ENCODE measurements at regions not wholly inside any gene's neighbourhood (a gene's known extent, or its start where the extent isn't known, plus 50 kb on each side); places are given as distances from the start of the nearest gene placed in this dataset.

- Mint-ChIP-seq H3K4me1 (no peaks in the 10 kb centered on the region), H3K9me3 (no peaks in the 10 kb centered on the region), H3K36me3 (no peaks in the 10 kb centered on the region), H3K27ac (no peak overlapping the region), H3K27me3 (ENCODE audit: low read depth in 2 of 2) (no peaks in the 10 kb centered on the region), H3K4me3 (no peak overlapping the region)
- Histone ChIP-seq H3K4me1 (ENCODE audit: control insufficient read depth, insufficient read depth, low read length) (no peaks in the 10 kb centered on the region), H3K4me3 (ENCODE audit: low read length) (no peak overlapping the region), H3K27ac (ENCODE audit: low read length) (no peak overlapping the region), H3K36me3 (ENCODE audit: control insufficient read depth, insufficient read depth, low read length) (no peaks in the 10 kb centered on the region), H3K9me3 (ENCODE audit: control insufficient read depth, insufficient read depth, low read length) (peaks cover 3% of the 10 kb centered on the region), H3K27me3 (ENCODE audit: control insufficient read depth, insufficient read depth, low read length) (no peaks in the 10 kb centered on the region)
- intact Hi-C loops (cut with micrococcal nuclease), result no loop called here
- whole genome bisulfite sequencing (ENCODE audit: insufficient coverage), result 93% methylated on average over 3 of the region's 3 CpGs
- ATAC-seq (no peak), DNase-seq (no peak)
- TF ChIP-seq, protein P1, sequence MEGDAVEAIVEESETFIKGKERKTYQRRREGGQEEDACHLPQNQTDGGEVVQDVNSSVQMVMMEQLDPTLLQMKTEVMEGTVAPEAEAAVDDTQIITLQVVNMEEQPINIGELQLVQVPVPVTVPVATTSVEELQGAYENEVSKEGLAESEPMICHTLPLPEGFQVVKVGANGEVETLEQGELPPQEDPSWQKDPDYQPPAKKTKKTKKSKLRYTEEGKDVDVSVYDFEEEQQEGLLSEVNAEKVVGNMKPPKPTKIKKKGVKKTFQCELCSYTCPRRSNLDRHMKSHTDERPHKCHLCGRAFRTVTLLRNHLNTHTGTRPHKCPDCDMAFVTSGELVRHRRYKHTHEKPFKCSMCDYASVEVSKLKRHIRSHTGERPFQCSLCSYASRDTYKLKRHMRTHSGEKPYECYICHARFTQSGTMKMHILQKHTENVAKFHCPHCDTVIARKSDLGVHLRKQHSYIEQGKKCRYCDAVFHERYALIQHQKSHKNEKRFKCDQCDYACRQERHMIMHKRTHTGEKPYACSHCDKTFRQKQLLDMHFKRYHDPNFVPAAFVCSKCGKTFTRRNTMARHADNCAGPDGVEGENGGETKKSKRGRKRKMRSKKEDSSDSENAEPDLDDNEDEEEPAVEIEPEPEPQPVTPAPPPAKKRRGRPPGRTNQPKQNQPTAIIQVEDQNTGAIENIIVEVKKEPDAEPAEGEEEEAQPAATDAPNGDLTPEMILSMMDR (IDR thresholded peaks at IDR 0.05), result no peak
Observed at GRCh38 chr20:19821606-19822005, 63.5 kb downstream of the RIN2 start.

GRCh38 chr20:19823216-19823615 is 65.2 kb downstream of the RIN2 start:
- Mint-ChIP-seq H3K27ac (no peak overlapping the region), H3K36me3 (no peaks in the 10 kb centered on the region)
- 86% methylated on average over 4 of the region's 5 CpGs for WGBS (ENCODE audit: insufficient coverage)

DNA sequence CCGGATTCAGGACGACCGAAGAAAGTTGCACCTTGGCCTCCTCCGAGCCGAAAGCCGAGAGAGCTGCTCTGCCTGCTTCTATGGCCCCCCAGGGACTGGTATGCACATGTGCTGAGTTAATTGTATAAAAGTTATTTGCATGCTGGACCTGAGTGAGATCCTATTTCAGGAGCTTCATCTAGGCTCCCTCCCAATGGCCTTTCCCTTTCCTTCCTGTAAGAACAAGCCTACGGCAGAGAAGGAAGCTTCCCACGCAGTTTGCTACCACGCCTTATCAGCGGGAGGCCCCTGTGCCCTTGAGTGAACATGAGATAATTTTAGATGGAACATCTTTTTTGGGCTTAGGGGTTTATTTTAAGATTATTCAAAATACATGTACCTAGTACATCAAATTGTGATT is 65.9 kb downstream of the RIN2 start:
- peaks cover 13% of the 10 kb centered on the region for H3K4me1 ChIP-seq (ENCODE audit: control insufficient read depth, insufficient read depth, low read length)
- H3K27me3 Mint-ChIP-seq (ENCODE audit: low read depth in 2 of 2), result no peaks in the 10 kb centered on the region
- H3K36me3 Mint-ChIP-seq, result no peaks in the 10 kb centered on the region
- no peaks in the 10 kb centered on the region for H3K9me3 Mint-ChIP-seq
- 92% methylated on average over 6 of the region's 10 CpGs for WGBS (ENCODE audit: insufficient coverage)
- no peaks in the 10 kb centered on the region for H3K27me3 ChIP-seq (ENCODE audit: control insufficient read depth, insufficient read depth, low read length)
- TF ChIP-seq, protein P1 (IDR thresholded peaks at IDR 0.05), result no peak
- no peaks in the 10 kb centered on the region for H3K36me3 ChIP-seq (ENCODE audit: control insufficient read depth, insufficient read depth, low read length)
- H3K9me3 ChIP-seq (ENCODE audit: control insufficient read depth, insufficient read depth, low read length), result peaks cover 2% of the 10 kb centered on the region
- intact Hi-C loops (cut with micrococcal nuclease), result no loop called here
- H3K27ac ChIP-seq (ENCODE audit: low read length), result no peak overlapping the region
- H3K4me1 Mint-ChIP-seq, result peaks cover 14 to 17% of the 10 kb centered on the region in 2 donors
- H3K4me3 ChIP-seq (ENCODE audit: low read length), result no peak overlapping the region
- H3K4me3 Mint-ChIP-seq, result no peak overlapping the region
- no peak for DNase-seq
- ATAC-seq, result no peak
- no peak overlapping the region for H3K27ac Mint-ChIP-seq

More at GRCh38 chr20:19823216-19823615, 65.2 kb downstream of the RIN2 start:
- Histone ChIP-seq H3K27ac (ENCODE audit: low read length) (no peak overlapping the region), H3K36me3 (ENCODE audit: control insufficient read depth, insufficient read depth, low read length) (no peaks in the 10 kb centered on the region), H3K27me3 (ENCODE audit: control insufficient read depth, insufficient read depth, low read length) (no peaks in the 10 kb centered on the region), H3K4me3 (ENCODE audit: low read length) (no peak overlapping the region), H3K4me1 (ENCODE audit: control insufficient read depth, insufficient read depth, low read length) (peaks cover 5% of the 10 kb centered on the region), H3K9me3 (ENCODE audit: control insufficient read depth, insufficient read depth, low read length) (peaks cover 3% of the 10 kb centered on the region)
- DNase-seq, result no peak
- Mint-ChIP-seq H3K4me3 (no peak overlapping the region), H3K4me1 (peaks cover 6 to 9% of the 10 kb centered on the region in 2 donors), H3K27me3 (ENCODE audit: low read depth in 2 of 2) (no peaks in the 10 kb centered on the region), H3K9me3 (no peaks in the 10 kb centered on the region)
- intact Hi-C loops (cut with micrococcal nuclease), result no loop called here
- no peak for ATAC-seq
- TF ChIP-seq, protein P1 (IDR thresholded peaks at IDR 0.05), result no peak

GRCh38 chr20:19824861-19825260 is 66.8 kb downstream of the RIN2 start:
- intact Hi-C loops (cut with micrococcal nuclease), result no loop called here
- WGBS (ENCODE audit: insufficient coverage), result 86% methylated on average over 1 of the region's 3 CpGs
- no peak overlapping the region for H3K27ac Mint-ChIP-seq
- no peaks in the 10 kb centered on the region for H3K27me3 Mint-ChIP-seq (ENCODE audit: low read depth in 2 of 2)
- no peaks in the 10 kb centered on the region for H3K36me3 Mint-ChIP-seq
- TF ChIP-seq, protein P1 (IDR thresholded peaks at IDR 0.05), result no peak
- Histone ChIP-seq H3K4me3 (ENCODE audit: low read length) (no peak overlapping the region), H3K27me3 (ENCODE audit: control insufficient read depth, insufficient read depth, low read length) (no peaks in the 10 kb centered on the region), H3K36me3 (ENCODE audit: control insufficient read depth, insufficient read depth, low read length) (no peaks in the 10 kb centered on the region), H3K4me1 (ENCODE audit: control insufficient read depth, insufficient read depth, low read length) (peaks cover 14% of the 10 kb centered on the region), H3K27ac (ENCODE audit: low read length) (no peak overlapping the region), H3K9me3 (ENCODE audit: control insufficient read depth, insufficient read depth, low read length) (no peaks in the 10 kb centered on the region)
- no peak overlapping the region for H3K4me3 Mint-ChIP-seq
- DNase-seq, result no peak
- peaks cover 21 to 22% of the 10 kb centered on the region in 2 donors for H3K4me1 Mint-ChIP-seq
- H3K9me3 Mint-ChIP-seq, result no peaks in the 10 kb centered on the region
- ATAC-seq, result no peak

All from natural killer cell (primary cell).